Chondrocyte (in vitro differentiated cells): ENCODE measurements at regions not wholly inside any gene's neighbourhood (a gene's known extent, or its start where the extent isn't known, plus 50 kb on each side); places are given as distances from the start of the nearest gene placed in this dataset.
"Not testable (repeated sequence)": the region's sequence is repeated elsewhere in the genome, so short reads cannot be mapped to it uniquely, and the experiment has no call there.

Experiments
- DNase-seq: peaks from one replicate; pipeline ENCODE4 v3.0.0; 2021; ENCODE audit warnings: mixed read lengths, low spot score
- H3K27ac Mint-ChIP-seq: one replicate; pipeline ENCODE4 v1.8.0; 2021; ENCODE audit warnings: mild to moderate bottlenecking, moderate library complexity, mixed read lengths; ENCODE audit not compliant: unreplicated experiment
- H3K27me3 Mint-ChIP-seq: 2 replicates; pipeline ENCODE4 v1.8.0; 2021; ENCODE audit warnings: low read depth, mixed read lengths
- H3K36me3 Mint-ChIP-seq: 2 replicates; pipeline ENCODE4 v1.8.0; 2021; ENCODE audit warnings: low read depth, mixed read lengths
- H3K4me1 Mint-ChIP-seq: 2 replicates; pipeline ENCODE4 v1.8.0; 2021; ENCODE audit warnings: low read depth, mild to moderate bottlenecking, mixed read lengths
- H3K4me3 Mint-ChIP-seq: one replicate; pipeline ENCODE4 v1.8.0; 2021; ENCODE audit warnings: mild to moderate bottlenecking, moderate library complexity, mixed read lengths; ENCODE audit not compliant: unreplicated experiment
- H3K9me3 Mint-ChIP-seq: 2 replicates; pipeline ENCODE4 v1.8.0; 2021; ENCODE audit warnings: low read depth, mixed read lengths
- TF ChIP-seq, protein P1 (sequence below): fragments of 200-600 bp; sonication (generic); IDR thresholded peaks from 2 replicates; pipeline ENCODE4 v1.5.0; 2021; ENCODE audit warnings: antibody characterized with exemption, mild to moderate bottlenecking, moderate library complexity

- Mint-ChIP-seq H3K4me1 (no peaks in the 10 kb centered on the region), H3K4me3 (no peak overlapping the region), H3K27me3 (no peaks in the 10 kb centered on the region), H3K36me3 (no peaks in the 10 kb centered on the region), H3K27ac (no peak overlapping the region), H3K9me3 (peaks cover 8% of the 10 kb centered on the region)
- no peak for DNase-seq
- TF ChIP-seq, protein P1, sequence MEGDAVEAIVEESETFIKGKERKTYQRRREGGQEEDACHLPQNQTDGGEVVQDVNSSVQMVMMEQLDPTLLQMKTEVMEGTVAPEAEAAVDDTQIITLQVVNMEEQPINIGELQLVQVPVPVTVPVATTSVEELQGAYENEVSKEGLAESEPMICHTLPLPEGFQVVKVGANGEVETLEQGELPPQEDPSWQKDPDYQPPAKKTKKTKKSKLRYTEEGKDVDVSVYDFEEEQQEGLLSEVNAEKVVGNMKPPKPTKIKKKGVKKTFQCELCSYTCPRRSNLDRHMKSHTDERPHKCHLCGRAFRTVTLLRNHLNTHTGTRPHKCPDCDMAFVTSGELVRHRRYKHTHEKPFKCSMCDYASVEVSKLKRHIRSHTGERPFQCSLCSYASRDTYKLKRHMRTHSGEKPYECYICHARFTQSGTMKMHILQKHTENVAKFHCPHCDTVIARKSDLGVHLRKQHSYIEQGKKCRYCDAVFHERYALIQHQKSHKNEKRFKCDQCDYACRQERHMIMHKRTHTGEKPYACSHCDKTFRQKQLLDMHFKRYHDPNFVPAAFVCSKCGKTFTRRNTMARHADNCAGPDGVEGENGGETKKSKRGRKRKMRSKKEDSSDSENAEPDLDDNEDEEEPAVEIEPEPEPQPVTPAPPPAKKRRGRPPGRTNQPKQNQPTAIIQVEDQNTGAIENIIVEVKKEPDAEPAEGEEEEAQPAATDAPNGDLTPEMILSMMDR: peak; percentile 57
These were observed 457.1 kb downstream of the SQOR start for GRCh38 chr15:46091860-46092450.

- peaks cover 21% of the 10 kb centered on the region for H3K9me3 Mint-ChIP-seq
- H3K4me1 Mint-ChIP-seq, H3K27ac Mint-ChIP-seq, H3K27me3 Mint-ChIP-seq, H3K4me3 Mint-ChIP-seq, H3K36me3 Mint-ChIP-seq, DNase-seq: not testable (repeated sequence)
These were observed 463.2 kb downstream of the SQOR start for GRCh38 chr15:46098006-46098405.

GRCh38 chr15:46110755-46111154 lies 475.9 kb downstream of the SQOR start:
- DNase-seq: no peak
- TF ChIP-seq, protein P1: no peak
- no peaks in the 10 kb centered on the region for H3K4me1 Mint-ChIP-seq
- H3K9me3 Mint-ChIP-seq: peaks cover 4% of the 10 kb centered on the region
- H3K27me3 Mint-ChIP-seq: no peaks in the 10 kb centered on the region
- H3K27ac Mint-ChIP-seq: no peak overlapping the region
- H3K4me3 Mint-ChIP-seq: no peak overlapping the region
- no peaks in the 10 kb centered on the region for H3K36me3 Mint-ChIP-seq

GRCh38 chr15:46111730-46112129 lies 476.9 kb downstream of the SQOR start:
- TF ChIP-seq, protein P1: no peak
- Mint-ChIP-seq H3K27me3 (no peaks in the 10 kb centered on the region), H3K4me1 (no peaks in the 10 kb centered on the region), H3K36me3 (no peaks in the 10 kb centered on the region), H3K9me3 (peaks cover 8% of the 10 kb centered on the region), H3K27ac (no peak overlapping the region), H3K4me3 (no peak overlapping the region)
- DNase-seq: no peak

DNA sequence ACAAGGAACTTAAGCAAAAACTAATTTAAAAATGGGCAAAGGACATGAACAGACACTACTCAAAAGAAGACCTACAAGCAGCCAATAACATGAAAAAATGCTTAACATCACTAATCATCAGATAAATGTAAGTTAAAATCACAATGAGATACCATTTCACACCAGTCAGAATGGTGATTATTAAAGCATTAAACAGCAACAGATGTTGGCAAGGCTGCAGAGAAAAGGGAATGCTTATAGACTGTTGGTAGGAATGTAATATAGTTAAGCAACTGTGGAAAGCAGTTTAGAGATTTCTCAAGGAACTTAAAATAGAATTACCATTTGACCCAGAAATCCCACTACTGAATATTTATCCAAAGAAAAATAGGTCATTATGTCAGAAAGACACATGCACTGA lies 482.2 kb downstream of the SQOR start:
- Mint-ChIP-seq H3K4me3 (no peak overlapping the region), H3K9me3 (peaks cover 22% of the 10 kb centered on the region), H3K27ac (no peak overlapping the region), H3K4me1 (no peaks in the 10 kb centered on the region), H3K27me3 (no peaks in the 10 kb centered on the region), H3K36me3 (no peaks in the 10 kb centered on the region)
- no peak for DNase-seq
- TF ChIP-seq, protein P1: no peak

DNA sequence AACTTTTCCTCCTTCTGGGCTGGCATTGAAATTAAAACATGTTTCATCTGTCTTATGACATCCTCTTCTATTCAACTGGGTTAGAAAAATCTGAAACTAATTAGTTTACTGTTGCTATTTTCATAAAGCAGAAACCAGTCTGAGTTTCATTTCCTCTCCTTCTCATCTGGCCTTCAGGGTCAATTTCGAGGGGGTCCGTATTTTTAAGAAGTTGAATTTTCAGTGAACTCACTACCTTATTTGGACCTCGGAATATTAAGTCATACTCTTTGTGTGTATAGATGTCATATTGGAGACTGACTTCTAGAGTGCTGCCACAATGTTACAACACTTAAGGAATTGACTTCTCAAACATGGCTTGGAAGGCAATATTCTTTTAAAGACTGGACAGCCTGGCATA lies 485.9 kb downstream of the SQOR start:
- no peak overlapping the region for H3K4me3 Mint-ChIP-seq
- H3K27me3 Mint-ChIP-seq: no peaks in the 10 kb centered on the region
- peaks cover 42% of the 10 kb centered on the region for H3K9me3 Mint-ChIP-seq
- H3K36me3 Mint-ChIP-seq: no peaks in the 10 kb centered on the region
- no peak for DNase-seq
- TF ChIP-seq, protein P1: no peak
- H3K4me1 Mint-ChIP-seq: no peaks in the 10 kb centered on the region
- H3K27ac Mint-ChIP-seq: no peak overlapping the region
